Loucy (cell line): ENCODE measurements at regions not wholly inside any gene's neighbourhood (a gene's known extent, or its start where the extent isn't known, plus 50 kb on each side); places are given as distances from the start of the nearest gene placed in this dataset.

Source experiments
- CTCF ChIP-seq: fragments of 200-600 bp; sonication (generic); conservative IDR thresholded peaks from 2 replicates; pipeline ENCODE4 v1.5.1; 2014; ENCODE audit warnings: mild to moderate bottlenecking, antibody characterized with exemption, low read length
- EZH2phosphoT487 ChIP-seq: fragments of 200-600 bp; IDR thresholded peaks from 2 replicates; pipeline ENCODE4 v1.6.1; 2018; ENCODE audit warnings: antibody characterized with exemption, mild to moderate bottlenecking, moderate library complexity, borderline replicate concordance

GRCh38 chr18:38909972-38910371 is 1344.4 kb upstream of the CELF4 start:
- TF ChIP-seq CTCF: no peak
- TF ChIP-seq EZH2phosphoT487: no peak
